AG04450 (cell line): ENCODE measurements at regions not wholly inside any gene's neighbourhood (a gene's known extent, or its start where the extent isn't known, plus 50 kb on each side); places are given as distances from the start of the nearest gene placed in this dataset.

Experiments used
- CTCF ChIA-PET: fragments of 300-600, 350-600 bp; formaldehyde crosslinking; extraction: SDS; loops from one replicate; lab custom pipeline; 2022; ENCODE audit warnings: antibody characterized with exemption, inconsistent platforms; lab: Charles Lee
- POLR2A ChIA-PET: fragments of 350-600 bp; formaldehyde crosslinking; extraction: SDS; loops from one replicate; lab custom pipeline; 2021; ENCODE audit warnings: antibody characterized with exemption, inconsistent platforms; lab: Yijun Ruan, JAX
- DNase-seq: peaks from one replicate; pipeline ENCODE4 v3.0.0-alpha.2; 2011; ENCODE audit warnings: low read depth, low spot score
- H3K27ac ChIP-seq: one replicate; pipeline ENCODE4 v1.5.1; 2012; ENCODE audit warnings: low read depth, low read length, control low read depth
- H3K27me3 ChIP-seq: one replicate; pipeline ENCODE4 v1.6.0; 2012; ENCODE audit warnings: low read length; ENCODE audit not compliant: control insufficient read depth, insufficient read depth
- H3K4me3 ChIP-seq: 2 replicates; pipeline ENCODE4 v1.5.1; 2011; ENCODE audit warnings: mild to moderate bottlenecking, low read depth, low read length, control low read depth
- H3K9me3 ChIP-seq: 2 replicates; pipeline ENCODE4 v1.5.1; 2012; ENCODE audit warnings: low read length; ENCODE audit not compliant: control insufficient read depth, insufficient read depth
- TF ChIP-seq, protein P1 (sequence below): IDR thresholded peaks from 2 replicates; pipeline ENCODE4 v1.5.1; 2011; ENCODE audit warnings: low read depth, low read length, control low read depth, inconsistent platforms

DNA sequence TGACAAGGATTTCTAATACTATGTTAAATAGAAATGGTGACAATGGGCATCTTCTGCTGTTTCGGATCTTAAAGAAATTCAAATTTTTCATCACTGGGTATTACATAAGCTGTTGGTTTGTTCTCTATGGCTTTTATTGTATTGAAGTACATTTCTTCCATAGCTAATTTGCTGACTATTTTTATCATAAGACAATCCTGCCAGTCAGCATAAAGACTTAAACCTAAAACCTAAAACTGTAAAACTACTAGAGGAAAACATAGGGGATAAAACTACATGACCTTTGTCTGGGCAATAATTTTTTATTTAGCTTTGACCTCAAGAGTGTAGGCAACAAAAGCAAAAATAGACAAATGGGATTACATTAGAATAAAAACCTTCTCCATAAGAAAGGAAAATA lies 1017.4 kb downstream of the SI start:
- TF ChIP-seq, protein P1, sequence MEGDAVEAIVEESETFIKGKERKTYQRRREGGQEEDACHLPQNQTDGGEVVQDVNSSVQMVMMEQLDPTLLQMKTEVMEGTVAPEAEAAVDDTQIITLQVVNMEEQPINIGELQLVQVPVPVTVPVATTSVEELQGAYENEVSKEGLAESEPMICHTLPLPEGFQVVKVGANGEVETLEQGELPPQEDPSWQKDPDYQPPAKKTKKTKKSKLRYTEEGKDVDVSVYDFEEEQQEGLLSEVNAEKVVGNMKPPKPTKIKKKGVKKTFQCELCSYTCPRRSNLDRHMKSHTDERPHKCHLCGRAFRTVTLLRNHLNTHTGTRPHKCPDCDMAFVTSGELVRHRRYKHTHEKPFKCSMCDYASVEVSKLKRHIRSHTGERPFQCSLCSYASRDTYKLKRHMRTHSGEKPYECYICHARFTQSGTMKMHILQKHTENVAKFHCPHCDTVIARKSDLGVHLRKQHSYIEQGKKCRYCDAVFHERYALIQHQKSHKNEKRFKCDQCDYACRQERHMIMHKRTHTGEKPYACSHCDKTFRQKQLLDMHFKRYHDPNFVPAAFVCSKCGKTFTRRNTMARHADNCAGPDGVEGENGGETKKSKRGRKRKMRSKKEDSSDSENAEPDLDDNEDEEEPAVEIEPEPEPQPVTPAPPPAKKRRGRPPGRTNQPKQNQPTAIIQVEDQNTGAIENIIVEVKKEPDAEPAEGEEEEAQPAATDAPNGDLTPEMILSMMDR = no peak
- H3K27me3 ChIP-seq = no peaks in the 10 kb centered on the region
- peaks cover 6% of the 10 kb centered on the region for H3K9me3 ChIP-seq
- no peak overlapping the region for H3K27ac ChIP-seq
- ChIA-PET POLR2A (no interaction called here), CTCF (no interaction called here)
- no peak for DNase-seq
- H3K4me3 ChIP-seq = no peak overlapping the region

DNA sequence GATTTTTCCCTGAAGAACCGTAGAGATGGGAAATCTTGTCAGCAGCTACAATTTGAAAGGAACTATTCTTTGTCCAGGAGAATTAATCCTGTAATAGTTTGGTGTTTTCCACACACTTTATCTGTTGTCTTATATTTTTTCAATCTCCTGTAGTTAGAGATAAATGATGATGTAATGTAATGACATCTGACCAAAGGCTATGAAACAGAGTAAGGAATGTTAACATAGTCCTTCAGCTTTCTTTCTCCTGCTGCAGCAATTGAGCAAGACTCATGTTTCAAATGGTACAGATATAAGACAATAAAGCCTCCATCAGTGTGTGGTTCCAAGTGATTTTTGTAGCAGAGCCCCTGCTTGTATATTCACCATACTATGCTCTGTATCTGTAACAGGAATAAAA lies 1028.4 kb downstream of the SI start:
- POLR2A ChIA-PET = no interaction called here
- no peak overlapping the region for H3K4me3 ChIP-seq
- TF ChIP-seq, protein P1 = no peak
- H3K27ac ChIP-seq = no peak overlapping the region
- H3K27me3 ChIP-seq = no peaks in the 10 kb centered on the region
- CTCF ChIA-PET = no interaction called here
- peaks cover 9% of the 10 kb centered on the region; the same call in 1 of the 2 replicates for H3K9me3 ChIP-seq
- no peak for DNase-seq

DNA sequence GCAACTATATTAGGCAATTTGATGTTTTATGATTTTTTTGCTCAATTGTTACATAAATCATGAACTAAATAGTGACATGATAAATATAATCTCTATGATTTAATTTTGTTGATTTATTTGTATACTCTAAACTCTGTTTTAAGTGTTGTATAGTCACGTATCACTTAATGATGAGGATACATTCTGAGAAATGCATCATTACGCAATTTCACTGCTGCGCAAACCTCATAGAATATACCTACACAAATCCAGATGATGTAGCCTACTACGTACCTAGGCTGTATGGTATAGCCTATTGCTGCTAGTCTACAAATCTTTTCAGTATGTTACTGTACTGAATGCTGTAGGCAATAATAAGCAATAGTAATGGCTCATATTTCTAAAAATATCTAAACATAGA lies 1029.8 kb downstream of the SI start:
- CTCF ChIA-PET = no interaction called here
- POLR2A ChIA-PET = no interaction called here
- DNase-seq = no peak
- Histone ChIP-seq H3K9me3 (peaks cover 4% of the 10 kb centered on the region; the same call in 1 of the 2 replicates), H3K27me3 (no peaks in the 10 kb centered on the region), H3K4me3 (no peak overlapping the region), H3K27ac (no peak overlapping the region)
- TF ChIP-seq, protein P1 = no peak

DNA sequence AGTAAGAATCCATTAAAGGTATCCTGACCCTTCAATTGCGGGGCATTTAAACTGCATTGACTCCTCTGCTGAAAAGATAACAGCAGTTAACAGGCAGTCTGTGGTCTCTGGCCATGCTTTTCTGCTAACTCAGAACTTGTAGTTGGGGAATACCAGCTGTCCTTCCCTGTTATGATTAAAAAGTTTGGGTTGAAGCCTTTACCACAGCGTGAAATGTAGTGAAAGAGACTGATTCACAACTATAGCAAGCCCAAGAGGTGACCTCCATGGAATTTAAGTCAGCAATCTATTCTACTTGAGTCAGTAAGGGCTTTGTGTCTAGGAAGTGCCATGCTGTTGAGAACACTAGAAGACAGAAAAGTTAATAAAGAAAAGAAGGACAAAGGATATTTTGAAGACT lies 1037.3 kb downstream of the SI start:
- TF ChIP-seq, protein P1 = no peak
- POLR2A ChIA-PET = no interaction called here
- CTCF ChIA-PET = no interaction called here
- Histone ChIP-seq H3K27me3 (no peaks in the 10 kb centered on the region), H3K4me3 (no peak overlapping the region), H3K9me3 (peaks cover 5% of the 10 kb centered on the region; the same call in 1 of the 2 replicates), H3K27ac (no peak overlapping the region)
- no peak for DNase-seq

DNA sequence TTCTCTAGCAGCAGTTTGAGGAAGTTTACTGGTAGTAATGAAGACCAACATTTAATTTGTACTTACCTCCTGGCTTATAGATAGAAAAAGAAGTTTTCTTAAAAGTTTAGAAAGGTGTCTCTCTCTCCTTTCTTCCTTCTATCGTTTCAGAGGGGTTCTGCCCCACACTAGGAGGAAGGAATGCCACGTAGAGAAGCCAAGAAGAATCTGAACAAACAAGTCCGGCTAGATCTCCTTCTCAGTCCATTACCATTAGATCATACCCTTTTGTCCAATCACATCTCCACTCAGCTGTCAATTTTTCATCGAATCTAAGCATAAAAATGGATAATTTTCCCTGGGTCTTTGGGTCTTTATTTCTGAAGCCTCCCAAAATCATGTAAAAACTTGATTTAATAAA lies 1048.1 kb downstream of the SI start:
- CTCF ChIA-PET = no interaction called here
- H3K9me3 ChIP-seq = peaks cover 11% of the 10 kb centered on the region
- POLR2A ChIA-PET = no interaction called here
- no peak overlapping the region for H3K4me3 ChIP-seq
- TF ChIP-seq, protein P1 = no peak
- no peak overlapping the region for H3K27ac ChIP-seq
- DNase-seq = no peak
- no peaks in the 10 kb centered on the region for H3K27me3 ChIP-seq
